ENCODE measurements at regions not wholly inside any gene's neighbourhood (a gene's known extent, or its start where the extent isn't known, plus 50 kb on each side); places are given as distances from the start of the nearest gene placed in this dataset.

- Histone ChIP-seq H3K4me1 (ENCODE audit: control insufficient read depth, insufficient read depth, low read length) (no peaks in the 10 kb centered on the region), H3K9me3 (ENCODE audit: control insufficient read depth, insufficient read depth, low read length) (no peaks in the 10 kb centered on the region), H3K4me3 (ENCODE audit: low read depth, low read length) (no peak overlapping the region), H3K36me3 (ENCODE audit: control insufficient read depth, insufficient read depth, low read length) (no peaks in the 10 kb centered on the region), H3K27me3 (ENCODE audit: control insufficient read depth, insufficient read depth, low read length) (no peaks in the 10 kb centered on the region), H3K27ac (ENCODE audit: low read depth, low read length) (no peak overlapping the region)
- peak in 2 of 6 donors; percentile 37 to 92 for DNase-seq (ENCODE audit: low read depth in 4 of 6, low spot score in 6 of 6)
- WGBS (ENCODE audit: insufficient coverage): 60% methylated on average over 1 of the region's 10 CpGs
These were observed 451.0 kb upstream of the SULF2 start for GRCh38 chr20:48236000-48236970.

GRCh38 chr20:48234951-48235350, 449.7 kb upstream of the SULF2 start:
- Histone ChIP-seq H3K4me3 (ENCODE audit: low read depth, low read length) (no peak overlapping the region), H3K36me3 (ENCODE audit: control insufficient read depth, insufficient read depth, low read length) (no peaks in the 10 kb centered on the region), H3K4me1 (ENCODE audit: control insufficient read depth, insufficient read depth, low read length) (peaks cover 3% of the 10 kb centered on the region), H3K27me3 (ENCODE audit: control insufficient read depth, insufficient read depth, low read length) (no peaks in the 10 kb centered on the region), H3K27ac (ENCODE audit: low read depth, low read length) (no peak overlapping the region), H3K9me3 (ENCODE audit: control insufficient read depth, insufficient read depth, low read length) (no peaks in the 10 kb centered on the region)
- WGBS (ENCODE audit: insufficient coverage): 86% methylated on average over 1 of the region's 6 CpGs
- no peak for DNase-seq (ENCODE audit: low read depth in 4 of 6, low spot score in 6 of 6)

- Histone ChIP-seq H3K36me3 (ENCODE audit: control insufficient read depth, insufficient read depth, low read length) (no peaks in the 10 kb centered on the region), H3K27me3 (ENCODE audit: control insufficient read depth, insufficient read depth, low read length) (no peaks in the 10 kb centered on the region), H3K4me3 (ENCODE audit: low read depth, low read length) (no peak overlapping the region), H3K4me1 (ENCODE audit: control insufficient read depth, insufficient read depth, low read length) (peaks cover 8% of the 10 kb centered on the region), H3K9me3 (ENCODE audit: control insufficient read depth, insufficient read depth, low read length) (no peaks in the 10 kb centered on the region), H3K27ac (ENCODE audit: low read depth, low read length) (no peak overlapping the region)
- 92% methylated on average over 3 of the region's 4 CpGs for WGBS (ENCODE audit: insufficient coverage)
- DNase-seq (ENCODE audit: low read depth in 4 of 6, low spot score in 6 of 6): no peak
These were observed 446.1 kb upstream of the SULF2 start for GRCh38 chr20:48231253-48231930.

GRCh38 chr20:48230216-48230615, 444.9 kb upstream of the SULF2 start:
- peak in 3 of 6 donors; percentile 28 to 90 (median 66) for DNase-seq (ENCODE audit: low read depth in 4 of 6, low spot score in 6 of 6)
- H3K4me1 ChIP-seq (ENCODE audit: control insufficient read depth, insufficient read depth, low read length): peaks cover 8% of the 10 kb centered on the region
- 69% methylated on average over 4 of the region's 5 CpGs for WGBS (ENCODE audit: insufficient coverage)

GRCh38 chr20:48227381-48227780, 442.1 kb upstream of the SULF2 start:
- H3K36me3 ChIP-seq (ENCODE audit: control insufficient read depth, insufficient read depth, low read length): no peaks in the 10 kb centered on the region
- H3K4me1 ChIP-seq (ENCODE audit: control insufficient read depth, insufficient read depth, low read length): peaks cover 14% of the 10 kb centered on the region
- WGBS (ENCODE audit: insufficient coverage): 97% methylated on average over 3 of the region's 5 CpGs
- no peaks in the 10 kb centered on the region for H3K9me3 ChIP-seq (ENCODE audit: control insufficient read depth, insufficient read depth, low read length)
- H3K27me3 ChIP-seq (ENCODE audit: control insufficient read depth, insufficient read depth, low read length): no peaks in the 10 kb centered on the region
- no peak overlapping the region for H3K4me3 ChIP-seq (ENCODE audit: low read depth, low read length)
- H3K27ac ChIP-seq (ENCODE audit: low read depth, low read length): no peak overlapping the region
- DNase-seq (ENCODE audit: low read depth in 4 of 6, low spot score in 6 of 6): no peak

More at GRCh38 chr20:48230216-48230615, 444.9 kb upstream of the SULF2 start:
- H3K27ac ChIP-seq (ENCODE audit: low read depth, low read length): no peak overlapping the region
- H3K36me3 ChIP-seq (ENCODE audit: control insufficient read depth, insufficient read depth, low read length): no peaks in the 10 kb centered on the region
- no peak overlapping the region for H3K4me3 ChIP-seq (ENCODE audit: low read depth, low read length)
- H3K9me3 ChIP-seq (ENCODE audit: control insufficient read depth, insufficient read depth, low read length): no peaks in the 10 kb centered on the region
- H3K27me3 ChIP-seq (ENCODE audit: control insufficient read depth, insufficient read depth, low read length): no peaks in the 10 kb centered on the region

- DNase-seq (ENCODE audit: low read depth in 4 of 6, low spot score in 6 of 6): no peak
- H3K27me3 ChIP-seq (ENCODE audit: control insufficient read depth, insufficient read depth, low read length): no peaks in the 10 kb centered on the region
- H3K36me3 ChIP-seq (ENCODE audit: control insufficient read depth, insufficient read depth, low read length): no peaks in the 10 kb centered on the region
- WGBS (ENCODE audit: insufficient coverage): 95% methylated on average over 5 of the region's 5 CpGs
- no peak overlapping the region for H3K27ac ChIP-seq (ENCODE audit: low read depth, low read length)
- H3K4me1 ChIP-seq (ENCODE audit: control insufficient read depth, insufficient read depth, low read length): peaks cover 14% of the 10 kb centered on the region
- no peak overlapping the region for H3K4me3 ChIP-seq (ENCODE audit: low read depth, low read length)
- no peaks in the 10 kb centered on the region for H3K9me3 ChIP-seq (ENCODE audit: control insufficient read depth, insufficient read depth, low read length)
These were observed 441.4 kb upstream of the SULF2 start for GRCh38 chr20:48226642-48227041.

- Histone ChIP-seq H3K9me3 (ENCODE audit: control insufficient read depth, insufficient read depth, low read length) (no peaks in the 10 kb centered on the region), H3K4me1 (ENCODE audit: control insufficient read depth, insufficient read depth, low read length) (peaks cover 7% of the 10 kb centered on the region), H3K27ac (ENCODE audit: low read depth, low read length) (no peak overlapping the region), H3K27me3 (ENCODE audit: control insufficient read depth, insufficient read depth, low read length) (no peaks in the 10 kb centered on the region), H3K36me3 (ENCODE audit: control insufficient read depth, insufficient read depth, low read length) (no peaks in the 10 kb centered on the region), H3K4me3 (ENCODE audit: low read depth, low read length) (no peak overlapping the region)
- WGBS (ENCODE audit: insufficient coverage): 78% methylated on average over 2 of the region's 6 CpGs
- DNase-seq (ENCODE audit: low read depth in 4 of 6, low spot score in 6 of 6): no peak
These were observed 439.3 kb upstream of the SULF2 start for GRCh38 chr20:48224533-48225050.

- H3K27ac ChIP-seq (ENCODE audit: low read depth, low read length): no peak overlapping the region
- 59% methylated on average over 14 of the region's 14 CpGs for WGBS (ENCODE audit: insufficient coverage)
- no peak overlapping the region for H3K4me3 ChIP-seq (ENCODE audit: low read depth, low read length)
- H3K36me3 ChIP-seq (ENCODE audit: control insufficient read depth, insufficient read depth, low read length): no peaks in the 10 kb centered on the region
- peak in 1 of 6 donors; percentile 57 for DNase-seq (ENCODE audit: low read depth in 4 of 6, low spot score in 6 of 6)
- peaks cover 5% of the 10 kb centered on the region for H3K4me1 ChIP-seq (ENCODE audit: control insufficient read depth, insufficient read depth, low read length)
- no peaks in the 10 kb centered on the region for H3K9me3 ChIP-seq (ENCODE audit: control insufficient read depth, insufficient read depth, low read length)
- peaks cover 2% of the 10 kb centered on the region for H3K27me3 ChIP-seq (ENCODE audit: control insufficient read depth, insufficient read depth, low read length)
These were observed 438.4 kb upstream of the SULF2 start for GRCh38 chr20:48223715-48224114.

- H3K4me1 ChIP-seq (ENCODE audit: control insufficient read depth, insufficient read depth, low read length): peaks cover 5% of the 10 kb centered on the region
- peaks cover 2% of the 10 kb centered on the region for H3K27me3 ChIP-seq (ENCODE audit: control insufficient read depth, insufficient read depth, low read length)
- no peak overlapping the region for H3K27ac ChIP-seq (ENCODE audit: low read depth, low read length)
- no peak overlapping the region for H3K4me3 ChIP-seq (ENCODE audit: low read depth, low read length)
- no peaks in the 10 kb centered on the region for H3K36me3 ChIP-seq (ENCODE audit: control insufficient read depth, insufficient read depth, low read length)
- DNase-seq (ENCODE audit: low read depth in 4 of 6, low spot score in 6 of 6): no peak
- 91% methylated on average over 8 of the region's 8 CpGs for WGBS (ENCODE audit: insufficient coverage)
- H3K9me3 ChIP-seq (ENCODE audit: control insufficient read depth, insufficient read depth, low read length): no peaks in the 10 kb centered on the region
These were observed 437.4 kb upstream of the SULF2 start for GRCh38 chr20:48222595-48223180.

Data from spinal cord (tissue), 9 donors.